Cardiac fibroblast (primary cell): ENCODE measurements at regions not wholly inside any gene's neighbourhood (a gene's known extent, or its start where the extent isn't known, plus 50 kb on each side); places are given as distances from the start of the nearest gene placed in this dataset.
A peak's percentile ranks its signal among the peaks of the same experiment; 100 is the strongest.

Experiments used
- DNase-seq, 2 donors: peaks; one replicate each; pipeline versions ENCODE4 v3.0.0 to v3.0.0-alpha.2; 2010; ENCODE audit warnings: low read depth in 2 of 2
- H3K4me3 ChIP-seq, 2 donors: replicated peaks in 1 of 2; 1 replicate in 1 of 2; 2 replicates in 1 of 2; pipeline ENCODE4 v1.5.1; 2011; ENCODE audit warnings: low read depth in 2 of 2, low read length in 2 of 2, mild to moderate bottlenecking in 2 of 2, moderate library complexity in 1 of 2
- TF ChIP-seq, protein P1 (sequence below): IDR thresholded peaks from one replicate; pipeline ENCODE4 v1.5.1; 2011; ENCODE audit warnings: low read depth, mild to moderate bottlenecking, low read length, inconsistent platforms

DNA sequence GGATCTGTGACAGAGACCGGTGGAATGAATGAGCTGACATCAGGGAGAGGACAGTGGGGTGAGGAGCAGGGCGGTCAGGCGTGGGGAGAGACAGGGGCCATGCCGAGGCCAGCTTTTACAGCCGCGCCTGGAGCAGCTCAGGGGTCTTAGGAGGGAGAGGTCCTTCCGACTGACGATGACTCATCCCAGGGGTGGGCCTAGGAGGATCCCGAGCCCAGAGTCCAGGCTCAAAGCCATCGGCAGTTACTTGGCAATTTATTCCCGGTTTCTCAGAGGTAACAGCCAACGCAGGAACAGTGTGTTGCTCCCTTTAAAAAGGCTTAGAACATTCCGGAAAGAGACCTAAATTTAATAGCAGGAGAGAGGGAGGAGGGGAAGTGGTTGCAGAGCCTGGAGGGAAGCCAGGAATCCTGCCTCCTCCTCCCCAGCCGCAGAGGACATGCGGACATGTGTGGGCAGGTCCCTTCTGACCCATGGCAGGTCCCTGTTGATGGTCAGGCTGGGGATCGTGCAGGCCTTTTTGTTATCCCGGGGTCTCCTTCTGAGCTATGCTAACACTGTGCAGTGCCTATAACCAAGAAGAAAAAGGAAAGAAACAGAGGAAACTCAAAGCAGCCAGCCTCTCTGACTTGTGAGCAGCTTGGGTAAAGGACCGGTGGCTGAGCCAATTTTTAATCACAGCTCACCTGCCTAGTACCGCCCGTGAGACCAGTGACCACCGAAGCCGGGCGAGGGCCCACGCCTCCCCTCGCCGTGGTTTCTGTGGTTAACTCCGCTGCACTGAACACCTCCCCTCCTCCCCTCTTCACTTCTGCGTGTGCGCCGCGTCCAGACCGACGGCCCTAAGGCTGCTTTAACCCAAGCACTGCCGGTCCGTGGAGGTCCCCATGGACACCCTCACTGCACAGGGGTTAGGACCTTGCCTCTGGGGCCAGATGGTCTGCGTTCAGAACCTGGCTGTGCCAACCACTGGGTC is 392.4 kb upstream of the PROK2 start:
- TF ChIP-seq, protein P1, sequence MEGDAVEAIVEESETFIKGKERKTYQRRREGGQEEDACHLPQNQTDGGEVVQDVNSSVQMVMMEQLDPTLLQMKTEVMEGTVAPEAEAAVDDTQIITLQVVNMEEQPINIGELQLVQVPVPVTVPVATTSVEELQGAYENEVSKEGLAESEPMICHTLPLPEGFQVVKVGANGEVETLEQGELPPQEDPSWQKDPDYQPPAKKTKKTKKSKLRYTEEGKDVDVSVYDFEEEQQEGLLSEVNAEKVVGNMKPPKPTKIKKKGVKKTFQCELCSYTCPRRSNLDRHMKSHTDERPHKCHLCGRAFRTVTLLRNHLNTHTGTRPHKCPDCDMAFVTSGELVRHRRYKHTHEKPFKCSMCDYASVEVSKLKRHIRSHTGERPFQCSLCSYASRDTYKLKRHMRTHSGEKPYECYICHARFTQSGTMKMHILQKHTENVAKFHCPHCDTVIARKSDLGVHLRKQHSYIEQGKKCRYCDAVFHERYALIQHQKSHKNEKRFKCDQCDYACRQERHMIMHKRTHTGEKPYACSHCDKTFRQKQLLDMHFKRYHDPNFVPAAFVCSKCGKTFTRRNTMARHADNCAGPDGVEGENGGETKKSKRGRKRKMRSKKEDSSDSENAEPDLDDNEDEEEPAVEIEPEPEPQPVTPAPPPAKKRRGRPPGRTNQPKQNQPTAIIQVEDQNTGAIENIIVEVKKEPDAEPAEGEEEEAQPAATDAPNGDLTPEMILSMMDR: no peak
- H3K4me3 ChIP-seq: peak overlapping the region in 1 of 2 donors; percentile 15
- DNase-seq: peak; percentile 58 to 76

DNA sequence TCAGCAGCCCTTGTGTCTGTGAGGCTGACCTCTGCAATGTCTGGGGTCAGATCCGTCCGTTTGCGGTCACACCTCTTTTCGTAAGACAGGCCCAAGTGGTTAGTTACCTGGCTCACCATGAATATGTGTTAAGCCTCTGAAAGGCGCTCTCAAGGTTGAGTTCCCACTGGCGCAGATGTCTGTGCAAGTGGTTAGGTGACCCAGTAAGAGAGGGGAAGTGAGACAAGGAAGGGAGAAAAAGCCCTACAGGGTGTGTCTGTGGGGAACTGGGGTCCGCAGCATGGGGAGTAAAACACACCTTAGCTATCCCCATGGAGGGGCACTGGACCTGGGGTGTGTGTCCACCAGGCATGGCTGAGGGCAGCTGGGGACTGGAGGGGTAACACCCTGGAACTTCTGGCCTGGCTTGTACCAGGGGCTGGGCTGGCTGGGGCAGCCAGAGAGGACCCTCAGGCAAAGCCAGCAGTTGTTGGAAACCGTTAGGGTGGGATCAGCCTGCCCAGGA is 391.6 kb upstream of the PROK2 start:
- TF ChIP-seq, protein P1: no peak
- DNase-seq: no peak
- no peak overlapping the region for H3K4me3 ChIP-seq

GRCh38 chr3:72175296-72175858 is 390.4 kb upstream of the PROK2 start:
- DNase-seq: no peak
- TF ChIP-seq, protein P1: no peak
- H3K4me3 ChIP-seq: no peak overlapping the region

GRCh38 chr3:72174890-72175289 is 389.9 kb upstream of the PROK2 start:
- DNase-seq: no peak
- no peak overlapping the region for H3K4me3 ChIP-seq
- TF ChIP-seq, protein P1: no peak

DNA sequence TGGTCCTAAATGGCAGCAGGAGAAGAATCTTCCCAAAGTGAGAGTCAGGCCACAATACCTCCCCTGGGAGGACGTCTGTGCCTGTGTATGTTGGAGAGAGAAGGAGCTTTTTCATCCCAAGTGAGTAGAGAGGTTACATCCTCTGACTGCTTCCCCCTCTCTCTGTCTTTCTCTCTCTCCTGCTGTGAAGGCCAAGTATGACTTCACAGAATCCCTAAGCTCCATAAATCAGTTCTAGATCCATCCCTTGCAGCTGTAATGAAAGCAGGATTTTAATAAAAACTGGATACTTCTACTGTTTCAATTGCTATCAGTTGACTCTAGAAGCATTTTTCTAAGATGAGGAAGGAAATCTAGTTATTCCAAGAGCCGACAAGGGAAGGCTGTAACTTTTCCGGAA is 389.1 kb upstream of the PROK2 start:
- H3K4me3 ChIP-seq: no peak overlapping the region
- no peak for DNase-seq
- TF ChIP-seq, protein P1: no peak

GRCh38 chr3:72171946-72172345 is 387.0 kb upstream of the PROK2 start:
- TF ChIP-seq, protein P1: no peak
- peak in 1 of 2 donors; percentile 19 for DNase-seq
- H3K4me3 ChIP-seq: no peak overlapping the region
